CD4-positive, alpha-beta T cell (primary cell): ENCODE measurements at regions not wholly inside any gene's neighbourhood (a gene's known extent, or its start where the extent isn't known, plus 50 kb on each side); places are given as distances from the start of the nearest gene placed in this dataset.

Experiments used
- ATAC-seq: fragments of 200-7000 bp; cut with Tn5 transposase; one replicate; pipeline ENCODE4 v1.10.0; 2022; ENCODE audit warnings: mild to moderate bottlenecking; ENCODE audit not compliant: poor library complexity
- CTCF ChIA-PET: fragments of 350-600 bp; sonication (Branson Sonifier 250); formaldehyde crosslinking; loops from one replicate; lab custom pipeline; 2021; ENCODE audit warnings: antibody characterized with exemption, inconsistent platforms; lab: Charles Lee
- POLR2A ChIA-PET: fragments of 350-600 bp; sonication (Branson Sonifier 250); formaldehyde crosslinking; loops from one replicate; lab custom pipeline; 2021; ENCODE audit warnings: antibody characterized with exemption, inconsistent platforms; lab: Charles Lee
- DNase-seq, 14 experiments: peaks; one replicate each; pipeline ENCODE4 v3.0.0-alpha.2; 2013 to 2020; ENCODE audit warnings: mixed read lengths in 2 of 14
- H3K27ac ChIP-seq, 2 donors: one replicate each; pipeline versions ENCODE4 v1.5.1 to v1.7.0; 2013; ENCODE audit warnings: low read length in 2 of 2, low read depth in 1 of 2, mild to moderate bottlenecking in 1 of 2
- H3K27me3 ChIP-seq, 2 experiments: 1 replicate in 1 of 2; 2 replicates in 1 of 2; pipeline versions ENCODE4 v1.6.1 to v1.7.0; 2013; ENCODE audit warnings: low read length in 2 of 2, control low read depth in 1 of 2, mild to moderate bottlenecking in 1 of 2, moderate library complexity in 1 of 2; ENCODE audit not compliant: insufficient read depth in 2 of 2, control insufficient read depth in 1 of 2
- H3K36me3 ChIP-seq: one replicate; pipeline ENCODE4 v1.6.1; 2013; ENCODE audit warnings: low read length, control low read depth; ENCODE audit not compliant: insufficient read depth
- H3K4me1 ChIP-seq: one replicate; pipeline ENCODE4 v1.6.1; 2013; ENCODE audit warnings: low read length, control low read depth; ENCODE audit not compliant: insufficient read depth
- H3K4me3 ChIP-seq: one replicate; pipeline ENCODE4 v1.5.1; 2013; ENCODE audit warnings: mild to moderate bottlenecking, low read length, moderate library complexity
- H3K9me3 ChIP-seq, 2 experiments: 1 replicate in 1 of 2; 2 replicates in 1 of 2; pipeline versions ENCODE4 v1.6.1 to v1.7.0; 2013; ENCODE audit warnings: low read length in 2 of 2, mild to moderate bottlenecking in 2 of 2, control low read depth in 1 of 2, moderate library complexity in 1 of 2; ENCODE audit not compliant: control insufficient read depth in 1 of 2, insufficient read depth in 1 of 2
- H3K27ac Mint-ChIP-seq: one replicate; pipeline ENCODE4 v1.8.0; 2020; ENCODE audit warnings: mixed read lengths
- H3K27me3 Mint-ChIP-seq: one replicate; pipeline ENCODE4 v1.8.0; 2021; ENCODE audit warnings: mixed read lengths
- H3K36me3 Mint-ChIP-seq: one replicate; pipeline ENCODE4 v1.8.0; 2021; ENCODE audit warnings: low read depth, mixed read lengths
- H3K4me1 Mint-ChIP-seq: one replicate; pipeline ENCODE4 v1.8.0; 2021; ENCODE audit warnings: low read depth, mixed read lengths
- H3K4me3 Mint-ChIP-seq: one replicate; pipeline ENCODE4 v1.8.0; 2020; ENCODE audit warnings: mild to moderate bottlenecking, mixed read lengths
- H3K9me3 Mint-ChIP-seq: one replicate; pipeline ENCODE4 v1.8.0; 2020; ENCODE audit warnings: mixed read lengths
- CTCF ChIP-seq: fragments of 200-600 bp; IDR thresholded peaks from one replicate; pipeline ENCODE4 v1.8.0; 2022; ENCODE audit warnings: antibody characterized with exemption, mild to moderate bottlenecking
- intact Hi-C, 2 experiments: fragments of 100-400 bp; cut with DNase I in 1 of 2; cut with micrococcal nuclease in 1 of 2; formaldehyde crosslinking; loops; one replicate each; pipeline versions ENCODE4 v1.15.1 to v1.9.0; 2023 to 2025; cut with DNase I, micrococcal nuclease

- no peaks in the 10 kb centered on the region for H3K9me3 Mint-ChIP-seq
- no peaks in the 10 kb centered on the region for H3K36me3 Mint-ChIP-seq
Observed at GRCh38 chr10:44792119-44792775, 118.9 kb upstream of the TMEM72 start.

GRCh38 chr10:44799966-44800365, 111.2 kb upstream of the TMEM72 start:
- Histone ChIP-seq H3K4me3 (no peak overlapping the region), H3K4me1 (no peaks in the 10 kb centered on the region), H3K27me3 (peaks cover 0 to 3% of the 10 kb centered on the region in 2 experiments), H3K27ac (no peak overlapping the region), H3K36me3 (no peaks in the 10 kb centered on the region), H3K9me3 (peaks cover 0 to 4% of the 10 kb centered on the region in 2 experiments)
- Mint-ChIP-seq H3K4me1 (no peaks in the 10 kb centered on the region), H3K27ac (no peak overlapping the region), H3K4me3 (no peak overlapping the region), H3K36me3 (no peaks in the 10 kb centered on the region), H3K9me3 (no peaks in the 10 kb centered on the region), H3K27me3 (peaks cover 33% of the 10 kb centered on the region)
- CTCF ChIA-PET: no interaction called here
- no peak for TF ChIP-seq CTCF
- POLR2A ChIA-PET: no interaction called here
- intact Hi-C loops: no loop called here
- no peak for DNase-seq
- ATAC-seq: no peak

More at GRCh38 chr10:44792119-44792775, 118.9 kb upstream of the TMEM72 start:
- no peak overlapping the region for H3K4me3 Mint-ChIP-seq
- intact Hi-C loops: no loop called here
- H3K4me1 Mint-ChIP-seq: no peaks in the 10 kb centered on the region
- H3K27me3 Mint-ChIP-seq: peaks cover 24% of the 10 kb centered on the region
- TF ChIP-seq CTCF: no peak
- Histone ChIP-seq H3K27ac (no peak overlapping the region), H3K27me3 (peaks cover 0 to 7% of the 10 kb centered on the region in 2 experiments), H3K9me3 (no peaks in the 10 kb centered on the region), H3K4me3 (no peak overlapping the region), H3K36me3 (no peaks in the 10 kb centered on the region), H3K4me1 (no peaks in the 10 kb centered on the region)
- ChIA-PET POLR2A (no interaction called here), CTCF (no interaction called here)
- ATAC-seq: no peak
- DNase-seq: no peak
- H3K27ac Mint-ChIP-seq: no peak overlapping the region

GRCh38 chr10:44801383-44802327, 109.5 kb upstream of the TMEM72 start:
- DNase-seq (no peak), ATAC-seq (no peak)
- H3K9me3 ChIP-seq: peaks cover 0 to 4% of the 10 kb centered on the region in 2 experiments
- peaks cover 0 to 7% of the 10 kb centered on the region in 2 experiments for H3K27me3 ChIP-seq
- no peaks in the 10 kb centered on the region for H3K36me3 ChIP-seq
- H3K36me3 Mint-ChIP-seq: no peaks in the 10 kb centered on the region
- TF ChIP-seq CTCF: no peak
- H3K27ac ChIP-seq: no peak overlapping the region
- peaks cover 35% of the 10 kb centered on the region for H3K27me3 Mint-ChIP-seq
- CTCF ChIA-PET: no interaction called here
- no peak overlapping the region for H3K4me3 Mint-ChIP-seq
- no peaks in the 10 kb centered on the region for H3K4me1 Mint-ChIP-seq
- no peak overlapping the region for H3K27ac Mint-ChIP-seq
- H3K9me3 Mint-ChIP-seq: no peaks in the 10 kb centered on the region
- H3K4me1 ChIP-seq: no peaks in the 10 kb centered on the region
- no peak overlapping the region for H3K4me3 ChIP-seq
- POLR2A ChIA-PET: no interaction called here
- intact Hi-C loops: no loop called here
